ENCODE measurements at regions not wholly inside any gene's neighbourhood (a gene's known extent, or its start where the extent isn't known, plus 50 kb on each side); places are given as distances from the start of the nearest gene placed in this dataset.

- TF ChIP-seq CTCF (IDR thresholded peaks at IDR 0.05) (no peak), EZH2 (IDR thresholded peaks at IDR 0.05) (no peak)
These were observed 241.2 kb downstream of the PYDC2 start for GRCh38 chr3:191702121-191702520.

Measured in neural progenitor cell (in vitro differentiated cells).